CD1c-positive myeloid dendritic cell (primary cell): ENCODE measurements at regions not wholly inside any gene's neighbourhood (a gene's known extent, or its start where the extent isn't known, plus 50 kb on each side); places are given as distances from the start of the nearest gene placed in this dataset.

Experiments
- DNase-seq: peaks from one replicate; pipeline ENCODE4 v3.0.0-alpha.2; 2016; ENCODE audit errors: extremely low spot score

DNA sequence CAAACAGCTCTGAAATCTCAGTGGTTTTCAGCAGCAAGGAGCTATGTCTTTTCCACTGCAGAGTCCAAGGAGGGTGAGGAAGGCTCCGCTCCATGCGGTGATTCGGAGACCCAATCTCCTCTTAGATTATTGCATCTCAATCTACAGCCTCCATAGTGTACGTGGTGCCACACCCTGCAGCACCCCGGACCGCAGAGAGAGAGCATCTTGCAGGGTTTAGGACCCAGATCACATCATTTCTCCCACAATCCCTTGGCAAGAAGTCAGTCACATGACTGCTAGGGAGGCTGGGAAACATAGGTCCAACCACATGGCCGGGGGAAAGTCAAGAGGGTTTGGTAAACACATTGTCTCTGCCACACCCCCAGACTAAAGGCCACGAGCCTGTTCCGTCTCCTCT lies 209.4 kb upstream of the TMEM132C start:
- no peak for DNase-seq

DNA sequence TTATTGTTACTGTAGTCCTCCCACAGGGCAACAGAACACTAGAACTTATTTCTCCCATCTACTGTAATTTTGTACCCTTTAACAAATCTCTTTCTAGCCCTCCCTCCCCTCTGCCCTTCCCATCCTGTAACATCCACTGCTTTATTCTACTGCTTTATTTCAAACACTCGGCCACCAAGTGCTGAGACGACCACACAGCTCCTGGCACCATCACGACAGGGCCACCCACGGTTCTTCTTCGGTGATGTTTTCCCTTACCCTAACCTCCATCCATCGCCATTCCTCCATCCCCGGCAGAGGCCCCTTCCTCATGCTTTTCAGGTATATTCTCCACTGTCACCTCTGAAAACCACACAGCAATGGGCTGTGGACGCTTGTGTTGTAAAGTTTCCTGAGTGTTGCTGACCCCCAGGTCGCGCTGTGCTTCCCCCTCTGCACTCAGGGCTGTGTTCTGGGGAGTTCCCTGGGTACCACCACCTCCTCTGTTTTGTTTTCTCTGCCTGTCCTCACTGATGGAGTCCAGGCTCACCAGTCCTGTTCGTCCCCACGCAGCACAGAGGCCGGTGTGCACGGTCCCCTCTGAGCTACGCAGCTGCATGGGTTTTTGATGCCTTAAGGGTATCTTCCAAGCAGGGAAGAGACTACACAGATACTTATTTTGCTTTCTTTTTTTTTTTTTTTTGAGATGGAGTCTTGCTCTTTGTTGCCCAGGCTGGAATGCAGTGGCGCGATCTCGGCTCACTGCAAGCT lies 207.2 kb upstream of the TMEM132C start:
- DNase-seq: no peak

DNA sequence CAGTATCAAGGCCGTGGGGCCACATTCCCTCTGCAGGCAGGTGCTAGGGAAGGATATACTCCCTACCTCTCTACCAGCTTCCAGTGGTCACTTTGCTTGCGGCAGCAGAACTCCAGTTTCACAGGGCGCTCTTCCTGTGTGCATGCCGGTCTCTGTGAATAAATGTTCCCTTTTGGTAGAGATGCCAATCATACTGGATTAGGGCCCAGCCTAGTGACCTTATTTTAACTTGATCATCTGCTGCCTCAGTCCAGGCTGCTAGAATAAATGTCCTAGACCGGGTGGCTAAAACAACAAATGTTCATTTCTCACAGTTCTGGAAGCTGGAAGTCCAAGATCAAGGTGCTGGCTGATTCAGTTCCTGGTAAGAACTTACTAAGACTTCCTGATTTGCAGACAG lies 198.8 kb upstream of the TMEM132C start:
- no peak for DNase-seq

- peak; percentile 13 for DNase-seq
These were observed 197.5 kb upstream of the TMEM132C start for GRCh38 chr12:128069359-128069997.

DNA sequence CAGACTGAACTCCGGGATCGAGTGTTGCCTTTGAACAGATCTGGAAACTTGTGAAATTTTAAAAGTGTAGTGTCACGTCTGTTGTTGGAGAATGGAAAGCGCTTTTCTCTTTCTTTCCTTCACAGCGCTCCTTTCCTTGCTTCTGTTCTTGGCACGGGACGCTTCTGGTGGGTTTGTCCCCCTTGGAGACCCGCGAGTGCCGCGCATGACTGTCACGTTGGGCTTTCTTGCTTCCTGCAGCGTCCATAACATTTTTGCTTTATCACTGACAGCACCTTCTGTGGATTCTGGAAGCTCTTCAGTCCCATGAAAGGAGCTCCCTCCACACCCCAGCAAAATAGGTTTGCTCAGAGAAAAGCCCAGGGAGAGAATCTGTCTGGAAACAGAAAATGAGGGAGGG lies 193.0 kb upstream of the TMEM132C start:
- DNase-seq: no peak

- DNase-seq: no peak
These were observed 191.6 kb upstream of the TMEM132C start for GRCh38 chr12:128075332-128075731.

DNA sequence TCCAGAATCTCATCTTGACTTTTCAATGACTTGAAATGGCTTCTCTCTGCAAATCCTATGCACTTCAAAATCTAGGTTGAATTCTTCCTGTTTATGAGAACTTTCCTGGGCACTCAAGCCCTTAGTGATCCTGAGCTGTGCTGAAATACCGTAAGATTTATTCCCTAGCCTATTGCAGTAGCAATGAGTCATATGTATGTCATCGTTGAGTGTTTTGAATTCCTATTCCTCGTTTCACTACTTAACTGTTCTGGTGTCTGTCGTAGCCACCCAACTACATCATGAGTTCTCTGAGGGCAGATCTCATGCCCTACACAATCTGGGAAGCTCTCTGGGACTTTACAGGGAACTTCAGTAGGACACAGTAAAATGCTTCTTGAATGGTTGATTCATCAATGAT lies 190.8 kb upstream of the TMEM132C start:
- no peak for DNase-seq

- no peak for DNase-seq
These were observed 189.6 kb upstream of the TMEM132C start for GRCh38 chr12:128077211-128077916.

GRCh38 chr12:128077917-128078298 lies 189.1 kb upstream of the TMEM132C start:
- DNase-seq: no peak

GRCh38 chr12:128078301-128078971 lies 188.5 kb upstream of the TMEM132C start:
- no peak for DNase-seq

DNA sequence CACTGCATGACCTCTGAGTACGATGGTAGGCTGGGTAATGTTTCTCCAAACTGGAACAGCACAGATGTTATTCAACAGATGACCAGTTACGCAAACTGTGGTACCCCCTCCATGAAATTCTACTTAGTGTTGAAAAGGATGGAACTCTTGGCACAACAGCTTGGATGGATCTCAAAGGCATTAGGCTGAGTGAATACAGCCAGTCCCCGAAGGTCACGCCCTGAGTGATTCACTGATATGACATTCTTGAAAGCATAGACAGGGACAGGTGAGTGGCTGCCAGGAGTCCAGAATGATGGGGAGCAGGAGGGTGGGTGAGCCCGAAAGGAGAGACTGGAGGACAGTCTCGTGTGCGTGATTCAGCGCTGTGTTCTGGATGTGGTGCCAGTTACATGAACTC lies 187.5 kb upstream of the TMEM132C start:
- no peak for DNase-seq

DNA sequence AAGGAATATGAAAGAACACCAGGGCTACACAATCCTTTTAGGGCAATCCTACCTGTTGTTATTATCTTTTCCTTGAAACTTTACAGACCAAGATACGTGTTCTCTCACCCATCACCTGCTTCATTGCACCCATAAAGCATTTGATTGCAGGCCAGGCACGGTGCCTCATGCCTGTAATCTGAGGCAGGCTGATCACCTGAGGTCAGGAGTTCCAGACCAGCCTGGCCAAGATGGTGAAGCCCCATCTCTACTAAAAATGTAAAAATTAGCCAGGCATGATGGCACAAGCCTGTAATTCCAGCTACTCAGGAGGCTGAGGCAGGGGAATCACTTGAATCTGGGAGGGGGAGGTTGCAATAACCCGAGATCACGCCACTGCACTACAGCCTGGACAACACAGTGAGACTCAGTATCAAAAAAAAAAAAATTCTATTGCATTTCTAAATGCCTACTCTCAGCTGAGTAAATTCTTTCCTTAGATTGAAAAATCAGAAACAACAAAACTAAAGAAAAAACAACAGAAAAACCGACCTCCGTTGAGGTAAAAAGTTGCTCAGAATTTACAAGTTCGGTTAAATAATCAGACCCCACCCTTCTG lies 183.7 kb upstream of the TMEM132C start:
- no peak for DNase-seq

- no peak for DNase-seq
These were observed 178.0 kb upstream of the TMEM132C start for GRCh38 chr12:128088926-128089325.

DNA sequence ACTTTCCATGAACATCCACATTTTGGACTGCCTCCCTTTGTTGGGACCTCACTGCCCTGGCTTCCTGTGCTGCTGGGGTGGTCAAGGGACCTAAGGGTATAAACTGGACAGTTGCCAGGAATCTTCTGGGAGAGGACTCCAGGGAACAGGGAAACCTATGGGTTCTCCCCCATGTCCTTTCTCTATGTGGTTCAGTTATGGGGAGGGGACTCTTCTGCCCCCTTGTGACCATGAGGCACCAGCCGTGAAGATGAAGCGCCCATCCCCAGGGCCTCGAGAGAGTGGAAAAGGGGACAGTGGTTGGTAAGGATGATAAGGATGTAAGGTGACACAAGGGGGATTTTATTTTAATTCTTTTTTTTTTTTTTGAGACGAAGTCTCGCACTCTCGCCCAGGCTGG lies 177.0 kb upstream of the TMEM132C start:
- no peak for DNase-seq

DNA sequence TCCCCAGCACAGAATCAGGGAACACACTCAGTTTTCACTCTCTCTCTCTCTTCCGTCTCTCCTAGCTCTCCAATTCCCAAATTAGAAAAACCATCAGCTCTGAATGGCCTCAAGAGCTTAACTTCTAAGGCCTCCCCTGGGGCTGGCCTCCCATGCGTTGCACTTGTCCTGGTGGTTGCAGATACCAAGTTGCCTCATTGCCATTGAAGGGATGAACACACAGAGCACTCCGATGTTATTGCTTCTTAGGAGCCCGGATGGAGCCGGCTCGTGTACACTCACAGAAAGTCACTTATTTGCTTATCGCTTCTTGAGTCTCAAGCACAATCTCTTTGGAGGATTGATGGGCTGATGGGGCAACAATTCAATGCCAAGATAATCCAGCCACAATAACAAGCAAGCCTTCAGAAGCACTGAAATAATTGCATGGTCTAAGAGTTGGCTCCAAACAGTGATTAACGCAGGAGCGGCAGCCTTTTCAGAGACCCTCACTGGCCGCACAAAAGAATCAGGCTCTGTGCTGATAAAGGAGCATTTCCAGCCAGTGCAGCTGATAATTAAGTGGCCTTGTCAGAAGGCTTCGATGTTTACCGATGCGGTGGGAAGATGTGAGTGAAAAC lies 175.8 kb upstream of the TMEM132C start:
- no peak for DNase-seq

GRCh38 chr12:128091951-128092382 lies 175.0 kb upstream of the TMEM132C start:
- no peak for DNase-seq

DNA sequence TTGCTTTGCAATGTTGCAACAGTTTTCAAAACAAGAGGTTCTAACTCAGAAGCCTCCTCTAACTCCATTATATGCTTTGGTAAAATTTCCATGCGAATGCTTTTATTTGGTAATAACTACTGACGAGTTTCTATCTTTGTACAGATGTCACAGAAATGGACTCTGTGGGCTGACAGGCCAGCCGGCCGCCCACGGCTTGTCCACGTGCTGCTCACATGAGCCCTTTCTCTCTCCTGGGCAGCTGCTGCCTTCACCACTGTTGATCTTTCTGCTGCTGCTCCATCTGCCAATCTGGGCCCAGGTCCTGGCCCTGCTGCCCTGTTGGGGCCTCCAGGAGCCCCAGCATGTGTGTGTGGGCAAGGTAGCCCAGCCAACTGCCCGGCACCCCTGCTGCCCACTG lies 168.2 kb upstream of the TMEM132C start:
- DNase-seq: no peak

DNA sequence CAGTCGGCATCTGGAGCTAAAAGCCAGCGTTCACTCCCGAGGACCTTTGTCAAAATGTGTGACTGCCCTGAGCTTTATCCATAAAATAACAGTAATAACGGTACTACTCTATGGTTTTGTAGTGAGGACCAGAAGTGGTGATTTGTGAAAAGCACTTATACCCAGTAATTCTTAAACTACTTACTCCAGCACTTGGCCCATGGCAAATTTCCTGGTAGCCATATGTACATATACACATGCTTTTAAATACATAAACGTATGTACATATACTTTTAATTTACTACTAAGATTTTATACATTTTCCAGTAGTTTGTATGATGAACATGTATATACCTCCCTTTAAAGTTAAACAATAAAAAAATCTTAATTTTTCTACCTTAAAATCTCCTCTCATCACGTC lies 163.8 kb upstream of the TMEM132C start:
- DNase-seq: no peak

GRCh38 chr12:128109236-128109635 lies 157.7 kb upstream of the TMEM132C start:
- DNase-seq: no peak

GRCh38 chr12:128109636-128110035 lies 157.3 kb upstream of the TMEM132C start:
- DNase-seq: no peak

- no peak for DNase-seq
These were observed 155.6 kb upstream of the TMEM132C start for GRCh38 chr12:128111333-128111732.

GRCh38 chr12:128111951-128112350 lies 155.0 kb upstream of the TMEM132C start:
- DNase-seq: no peak
